GM21447 (cell line): ENCODE measurements at regions not wholly inside any gene's neighbourhood (a gene's known extent, or its start where the extent isn't known, plus 50 kb on each side); places are given as distances from the start of the nearest gene placed in this dataset.
"Not testable (repeated sequence)": the region's sequence is repeated elsewhere in the genome, so short reads cannot be mapped to it uniquely, and the experiment has no call there.

Experiments
- ATAC-seq: cut with Tn5 transposase; IDR thresholded peaks from one replicate; pipeline ENCODE4 v1.9.1; 2021; ENCODE audit not compliant: unreplicated experiment

GRCh38 chr2:215667585-215668377, 231.9 kb upstream of the FN1 start:
- no peak for ATAC-seq

DNA sequence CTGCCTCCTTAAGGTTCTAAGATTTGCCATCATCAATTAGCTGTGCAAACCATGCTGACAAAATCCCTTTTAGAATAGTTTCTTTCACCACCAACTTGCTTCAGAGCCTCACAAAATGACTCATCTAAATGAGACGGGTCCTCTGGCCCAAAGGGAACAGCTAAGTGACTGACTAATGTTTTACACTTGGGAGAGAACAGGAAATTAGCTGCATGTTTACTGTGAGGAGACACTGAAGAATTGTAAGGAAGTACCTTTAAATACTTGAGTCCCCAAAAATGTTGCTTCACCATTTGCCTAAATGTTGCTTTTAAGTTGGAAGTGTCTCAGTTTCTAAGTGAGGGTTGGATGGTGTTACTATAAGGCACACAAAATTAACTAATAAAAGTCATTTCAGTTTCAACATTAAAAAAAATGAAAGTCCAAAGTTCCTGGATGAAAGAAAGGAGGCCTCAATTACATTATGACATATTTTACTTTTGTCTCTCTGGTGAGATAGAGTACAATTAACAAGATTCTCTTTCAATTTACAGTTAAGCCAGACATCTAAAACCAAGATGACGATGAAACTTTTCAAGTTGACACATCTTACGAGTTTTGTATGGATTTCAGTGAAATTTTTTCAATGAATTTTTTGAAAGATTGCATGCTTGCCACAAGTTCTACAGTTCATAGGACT, 229.1 kb upstream of the FN1 start:
- ATAC-seq = peak; percentile 82

- ATAC-seq = no peak
Observed at GRCh38 chr2:215662715-215663114, 226.8 kb upstream of the FN1 start.

DNA sequence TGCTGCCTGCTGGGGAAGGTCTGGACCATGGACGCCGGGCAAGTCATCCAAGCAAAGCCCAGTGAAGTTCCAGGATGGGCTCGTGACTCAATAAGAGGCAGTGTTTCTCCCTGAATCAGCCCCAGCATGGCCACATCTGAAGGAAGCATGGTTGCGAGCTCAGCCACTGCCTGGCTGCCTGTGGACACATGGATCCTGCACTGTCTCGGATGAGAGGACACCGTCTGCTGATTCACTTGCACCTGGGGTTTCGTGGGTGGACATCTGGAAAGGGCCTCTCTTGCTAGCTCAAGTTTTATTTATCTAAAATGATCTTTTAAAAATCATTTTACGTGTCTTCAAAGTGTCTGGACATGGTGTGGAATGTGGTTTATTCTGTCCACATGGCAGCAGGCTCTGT, 224.8 kb upstream of the FN1 start:
- no peak for ATAC-seq

DNA sequence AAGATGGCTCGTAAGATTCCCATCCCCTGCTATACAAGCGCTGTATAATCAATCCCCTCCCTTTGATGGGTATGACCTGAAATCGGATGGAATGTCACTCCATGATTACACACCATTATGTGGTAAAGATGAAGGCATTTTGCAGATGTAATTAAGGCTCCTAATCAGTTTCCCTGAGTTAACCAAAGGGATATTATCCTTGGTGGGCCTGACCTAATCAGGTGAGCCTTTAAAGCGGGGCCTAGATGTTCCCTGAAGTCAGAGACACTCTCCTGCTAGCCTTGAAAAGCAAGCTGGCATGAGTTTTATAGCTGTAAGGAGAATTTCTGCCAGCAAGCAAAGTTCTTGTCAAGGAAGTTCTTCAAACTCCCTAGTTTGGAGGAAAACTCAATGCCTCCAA, 223.8 kb upstream of the FN1 start:
- ATAC-seq = no peak

GRCh38 chr2:215658635-215659305, 222.9 kb upstream of the FN1 start:
- no peak for ATAC-seq

DNA sequence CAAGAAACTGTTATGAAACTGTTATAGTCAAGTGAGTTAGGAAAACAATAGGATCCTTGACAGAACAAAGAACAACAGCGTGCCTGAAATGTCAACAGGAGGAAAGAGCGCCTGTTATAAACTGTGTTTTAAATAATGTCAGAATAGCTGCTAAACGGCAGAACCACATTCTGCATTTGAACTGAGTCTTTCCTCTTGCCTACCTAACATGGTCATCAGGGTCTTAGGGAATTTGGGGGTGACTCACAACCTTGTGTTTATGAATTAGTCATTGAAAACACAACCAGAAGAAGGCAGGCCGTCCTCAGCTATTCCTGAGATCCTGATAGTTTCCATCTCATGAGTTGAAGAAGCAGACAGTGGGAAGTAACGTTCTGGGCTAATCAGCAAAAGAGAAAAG, 222.0 kb upstream of the FN1 start:
- no peak for ATAC-seq

GRCh38 chr2:215654148-215654819, 218.4 kb upstream of the FN1 start:
- ATAC-seq = no peak

DNA sequence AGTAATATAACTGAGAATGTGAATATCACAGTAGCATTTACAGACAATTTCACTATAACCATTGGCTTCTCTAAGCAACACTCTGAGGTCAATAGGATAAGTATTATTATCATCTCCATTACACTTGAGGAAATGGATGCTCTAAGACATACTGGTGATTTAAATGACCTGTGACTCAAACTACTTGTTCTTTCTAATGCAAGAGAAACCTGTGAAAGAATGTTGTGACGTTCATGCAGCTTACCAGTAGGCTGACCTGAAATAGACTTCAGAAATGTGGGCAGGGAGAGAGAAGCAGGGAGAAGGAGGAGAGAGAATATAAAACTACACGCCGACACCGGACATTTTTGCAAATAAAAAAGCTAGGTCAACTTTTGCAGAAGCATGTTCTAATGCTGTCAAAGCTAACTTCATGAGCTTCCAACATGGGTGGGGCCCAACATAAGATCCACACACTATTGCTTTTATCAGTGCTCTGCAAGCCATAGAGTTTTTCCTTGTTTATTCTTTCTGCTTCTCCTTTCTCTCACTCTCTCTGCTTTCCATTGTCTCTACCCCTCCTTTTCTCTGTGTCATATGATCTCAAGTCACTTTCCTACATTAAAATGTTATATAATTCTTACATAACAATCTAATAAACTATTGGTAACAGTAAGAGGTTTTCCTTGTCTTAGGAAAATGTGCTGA, 217.6 kb upstream of the FN1 start:
- ATAC-seq = no peak

DNA sequence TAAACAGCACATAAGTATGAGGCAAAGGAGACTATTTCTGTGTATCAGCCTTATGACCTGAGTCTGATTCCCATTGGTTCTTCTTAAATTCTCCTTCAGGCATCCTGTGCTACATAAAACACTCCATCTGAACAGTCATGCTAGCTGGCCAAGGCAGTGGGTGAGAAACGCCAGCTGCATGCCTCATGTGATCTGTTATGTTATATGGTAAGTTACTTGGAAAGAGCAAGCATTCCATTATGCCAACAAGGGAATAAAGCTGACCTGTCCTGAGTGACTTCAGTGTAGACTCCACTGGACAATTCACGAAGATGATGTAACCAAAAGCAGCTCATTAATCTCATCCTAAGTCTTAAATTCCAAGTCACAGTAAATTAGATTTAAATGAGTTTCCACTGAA, 216.5 kb upstream of the FN1 start:
- no peak for ATAC-seq

GRCh38 chr2:215651412-215651811, 215.5 kb upstream of the FN1 start:
- no peak for ATAC-seq

GRCh38 chr2:215644233-215644897, 208.5 kb upstream of the FN1 start:
- no peak for ATAC-seq

- no peak for ATAC-seq
Observed at GRCh38 chr2:215638687-215639086, 202.8 kb upstream of the FN1 start.

- ATAC-seq = no peak
Observed at GRCh38 chr2:215637651-215638050, 201.8 kb upstream of the FN1 start.

- ATAC-seq = no peak
Observed at GRCh38 chr2:215636816-215637215, 200.9 kb upstream of the FN1 start.

GRCh38 chr2:215635788-215636139, 199.9 kb upstream of the FN1 start:
- no peak for ATAC-seq

DNA sequence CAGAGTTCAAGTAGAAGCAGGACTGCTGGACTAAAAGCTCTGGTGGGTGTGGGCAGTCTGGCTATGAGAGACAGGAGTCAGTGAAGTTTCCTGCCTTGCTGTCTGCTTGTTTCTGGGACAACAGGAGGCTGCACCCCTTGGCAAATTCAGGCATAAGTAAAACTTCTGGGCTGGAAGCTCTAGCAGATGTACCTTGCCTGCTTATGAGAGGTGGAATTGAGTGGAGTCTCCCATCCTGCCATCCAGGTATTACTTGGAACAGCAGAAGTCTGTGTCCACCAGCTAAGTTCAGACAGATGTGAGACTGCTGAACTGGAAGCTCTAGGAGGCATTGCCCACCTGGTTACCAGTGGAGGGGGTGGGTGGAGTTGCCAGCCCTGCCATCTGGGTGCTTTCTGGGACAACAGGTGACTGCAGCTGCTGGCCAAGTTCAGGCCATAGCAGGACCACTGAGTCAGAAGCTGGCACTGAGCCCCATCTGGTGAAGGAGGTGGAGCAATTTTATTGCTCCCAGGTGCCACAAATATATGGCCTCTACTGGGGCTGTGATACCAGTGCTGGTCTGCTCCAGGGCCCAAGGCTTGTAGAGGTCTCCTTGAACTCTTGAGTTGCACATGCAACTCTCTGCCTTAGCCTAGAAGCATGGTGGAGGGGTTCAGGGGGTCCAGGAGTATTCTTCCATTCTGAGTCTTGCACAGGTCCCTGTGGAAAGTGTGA, 199.4 kb upstream of the FN1 start:
- ATAC-seq = no peak

GRCh38 chr2:215633360-215633759, 197.5 kb upstream of the FN1 start:
- no peak for ATAC-seq

- no peak for ATAC-seq
Observed at GRCh38 chr2:215631696-215632095, 195.8 kb upstream of the FN1 start.

DNA sequence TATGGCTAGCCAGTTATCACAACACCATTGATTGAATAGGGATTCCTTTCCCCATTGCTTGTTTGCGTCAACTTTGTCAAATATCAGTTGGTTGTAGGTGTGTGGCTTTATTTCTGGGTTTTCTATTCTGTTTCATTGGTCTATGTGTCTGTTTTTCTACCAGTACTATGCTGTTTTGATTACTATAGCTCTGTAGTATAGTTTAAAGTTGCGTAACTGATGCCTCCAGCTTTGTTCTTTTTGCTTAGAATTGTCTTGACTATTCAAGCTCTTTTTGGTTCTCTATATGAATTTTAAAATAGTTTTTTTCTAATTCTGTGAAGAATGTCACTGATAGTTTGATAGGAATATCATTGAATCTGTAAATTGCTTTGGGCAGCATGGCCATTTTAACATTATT, 194.9 kb upstream of the FN1 start:
- ATAC-seq = not testable (repeated sequence)
